HEK293T (cell line): ENCODE measurements at regions not wholly inside any gene's neighbourhood (a gene's known extent, or its start where the extent isn't known, plus 50 kb on each side); places are given as distances from the start of the nearest gene placed in this dataset.

Experiments used
- CTCF ChIA-PET: fragments of 350-600 bp; formaldehyde crosslinking; extraction: SDS; loops from one replicate; lab custom pipeline; 2021; ENCODE audit warnings: antibody characterized with exemption, inconsistent platforms; lab: Yijun Ruan, JAX
- POLR2A ChIA-PET: fragments of 350-600 bp; formaldehyde crosslinking; extraction: SDS; loops from one replicate; lab custom pipeline; 2020; ENCODE audit warnings: antibody characterized with exemption, inconsistent platforms; lab: Yijun Ruan, JAX
- DNase-seq: peaks from one replicate; pipeline ENCODE4 v3.0.0; 2012; ENCODE audit warnings: mixed read lengths; ENCODE audit errors: extremely low spot score
- ARNT ChIP-seq: fragments of 450-650 bp; IDR thresholded peaks from 2 replicates; pipeline ENCODE4 v1.6.1; 2017; ENCODE audit warnings: mild to moderate bottlenecking
- BHLHE40 ChIP-seq: fragments of 450-650 bp; IDR thresholded peaks from 2 replicates; pipeline ENCODE4 v1.6.1; 2016; ENCODE audit warnings: mild to moderate bottlenecking, moderate library complexity, borderline replicate concordance
- CTBP1 ChIP-seq: fragments of 450-650 bp; IDR thresholded peaks from 2 replicates; pipeline ENCODE4 v1.6.1; 2016; ENCODE audit warnings: borderline replicate concordance
- ELF4 ChIP-seq: fragments of 450-650 bp; IDR thresholded peaks from 2 replicates; pipeline ENCODE4 v1.6.1; 2017; ENCODE audit warnings: antibody characterized with exemption
- FOXA1 ChIP-seq: fragments of 450-650 bp; IDR thresholded peaks from 2 replicates; pipeline ENCODE4 v1.6.1; 2016; ENCODE audit warnings: mild to moderate bottlenecking
- FOXK2 ChIP-seq: fragments of 450-650 bp; IDR thresholded peaks from 2 replicates; pipeline ENCODE4 v1.6.1; 2016; ENCODE audit warnings: mild to moderate bottlenecking
- FOXM1 ChIP-seq: fragments of 450-650 bp; IDR thresholded peaks from 2 replicates; pipeline ENCODE4 v1.6.1; 2017; ENCODE audit warnings: mild to moderate bottlenecking, borderline replicate concordance
- HDGF ChIP-seq: fragments of 450-650 bp; IDR thresholded peaks from 2 replicates; pipeline ENCODE4 v1.6.1; 2017; ENCODE audit warnings: antibody characterized with exemption, borderline replicate concordance
- L3MBTL2 ChIP-seq: fragments of 450-650 bp; conservative IDR thresholded peaks from 2 replicates; pipeline ENCODE4 v1.6.1; 2016; ENCODE audit warnings: mild to moderate bottlenecking
- LEF1 ChIP-seq: fragments of 450-650 bp; IDR thresholded peaks from 2 replicates; pipeline ENCODE4 v1.6.1; 2017; ENCODE audit warnings: mild to moderate bottlenecking, borderline replicate concordance
- NFRKB ChIP-seq: fragments of 450-650 bp; IDR thresholded peaks from 2 replicates; pipeline ENCODE4 v1.6.1; 2016; ENCODE audit warnings: mild to moderate bottlenecking, moderate library complexity
- SP1 ChIP-seq: fragments of 450-650 bp; IDR thresholded peaks from 2 replicates; pipeline ENCODE4 v1.6.1; 2017
- SUZ12 ChIP-seq: fragments of 450-650 bp; IDR thresholded peaks from 2 replicates; pipeline ENCODE4 v1.6.1; 2016; ENCODE audit warnings: mild to moderate bottlenecking
- TARDBP ChIP-seq: fragments of 450-650 bp; IDR thresholded peaks from 2 replicates; pipeline ENCODE4 v1.6.1; 2016
- ZNF384 ChIP-seq: fragments of 450-650 bp; IDR thresholded peaks from 2 replicates; pipeline ENCODE4 v1.6.1; 2016
- TF ChIP-seq, protein P1 (sequence below): fragments of 450-650 bp; IDR thresholded peaks from 2 replicates; pipeline ENCODE4 v1.6.1; 2016

GRCh38 chr11:116230438-116230837 lies 542.3 kb downstream of the BUD13 start:
- CTCF ChIA-PET, result no interaction called here
- TF ChIP-seq ELF4 (no peak), SP1 (no peak), FOXK2 (no peak), BHLHE40 (no peak), NFRKB (no peak), L3MBTL2 (no peak), SUZ12 (no peak), ZNF384 (no peak), TARDBP (no peak)
- POLR2A ChIA-PET, result no interaction called here
- DNase-seq, result no peak

GRCh38 chr11:116229236-116229970 lies 543.4 kb downstream of the BUD13 start:
- ChIA-PET POLR2A (no interaction called here), CTCF (interaction anchor here (0.8 to 0.9 kb wide), 2 partner anchors 12 to 14 kb away, joined by 3 read pairs; no protein-coding TSS in a partner anchor)
- no peak for DNase-seq
- TF ChIP-seq SP1 (no peak), LEF1 (no peak), CTBP1 (no peak), SUZ12 (no peak), NFRKB (no peak), ARNT (no peak), TARDBP (no peak), L3MBTL2 (no peak), ZNF384 (no peak)
- TF ChIP-seq, protein P1, sequence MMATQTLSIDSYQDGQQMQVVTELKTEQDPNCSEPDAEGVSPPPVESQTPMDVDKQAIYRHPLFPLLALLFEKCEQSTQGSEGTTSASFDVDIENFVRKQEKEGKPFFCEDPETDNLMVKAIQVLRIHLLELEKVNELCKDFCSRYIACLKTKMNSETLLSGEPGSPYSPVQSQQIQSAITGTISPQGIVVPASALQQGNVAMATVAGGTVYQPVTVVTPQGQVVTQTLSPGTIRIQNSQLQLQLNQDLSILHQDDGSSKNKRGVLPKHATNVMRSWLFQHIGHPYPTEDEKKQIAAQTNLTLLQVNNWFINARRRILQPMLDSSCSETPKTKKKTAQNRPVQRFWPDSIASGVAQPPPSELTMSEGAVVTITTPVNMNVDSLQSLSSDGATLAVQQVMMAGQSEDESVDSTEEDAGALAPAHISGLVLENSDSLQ, result no peak

- no peak for DNase-seq
- ChIA-PET POLR2A (no interaction called here), CTCF (interaction anchor here (0.9 kb wide), 1 partner anchor 9 kb away, joined by 4 read pairs; no protein-coding TSS in a partner anchor)
- TF ChIP-seq ARNT, result no peak
- no peak for TF ChIP-seq SP1
- TF ChIP-seq ELF4, result no peak
- TF ChIP-seq TARDBP, result no peak
- TF ChIP-seq HDGF, result no peak
- no peak for TF ChIP-seq FOXK2
- TF ChIP-seq SUZ12, result no peak
- TF ChIP-seq NFRKB, result no peak
- no peak for TF ChIP-seq FOXA1
- TF ChIP-seq CTBP1, result no peak
- TF ChIP-seq LEF1, result no peak
- TF ChIP-seq ZNF384, result no peak
- TF ChIP-seq BHLHE40, result no peak
- TF ChIP-seq, protein P1, result no peak
- no peak for TF ChIP-seq FOXM1
- TF ChIP-seq L3MBTL2, result no peak
Measured at GRCh38 chr11:116226731-116227130, 546.1 kb downstream of the BUD13 start.

- no peak for TF ChIP-seq ZNF384
- TF ChIP-seq SUZ12, result no peak
- no peak for DNase-seq
- ChIA-PET CTCF (interaction anchor here (0.6 to 0.9 kb wide), 3 partner anchors 10 to 63 kb away, joined by 3 to 4 read pairs (median 4); no protein-coding TSS in a partner anchor), POLR2A (no interaction called here)
Measured at GRCh38 chr11:116225784-116226585, 546.8 kb downstream of the BUD13 start.

DNA sequence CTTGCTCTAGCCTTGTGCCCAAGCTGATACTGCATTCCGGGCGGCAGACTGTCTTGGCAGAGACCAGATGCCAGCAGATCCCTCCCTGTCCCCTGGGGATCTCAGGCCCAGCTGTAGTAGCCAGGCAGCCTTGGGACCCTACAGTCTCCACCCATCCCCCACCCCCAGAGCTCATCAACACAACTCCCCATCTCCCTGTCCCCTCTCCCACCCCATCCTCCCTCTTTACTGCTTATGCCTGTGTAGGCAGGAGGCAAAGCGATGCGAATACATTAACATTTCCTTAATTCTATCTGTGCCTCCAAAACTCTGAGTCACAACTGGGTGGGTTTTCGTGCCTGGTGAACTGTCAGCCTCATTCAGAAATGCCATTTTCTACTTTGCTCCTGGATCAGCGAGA lies 547.6 kb downstream of the BUD13 start:
- CTCF ChIA-PET, result interaction anchor here (2.2 kb wide), 1 partner anchor 10 kb away, joined by 7 read pairs; no protein-coding TSS in a partner anchor
- POLR2A ChIA-PET, result no interaction called here
- no peak for DNase-seq
- no peak for TF ChIP-seq TARDBP
- TF ChIP-seq ARNT, result no peak

- POLR2A ChIA-PET, result no interaction called here
- no peak for TF ChIP-seq CTBP1
- no peak for TF ChIP-seq LEF1
- no peak for TF ChIP-seq BHLHE40
- TF ChIP-seq TARDBP, result no peak
- no peak for TF ChIP-seq HDGF
- TF ChIP-seq FOXM1, result no peak
- no peak for TF ChIP-seq L3MBTL2
- TF ChIP-seq, protein P1, result no peak
- no peak for TF ChIP-seq FOXA1
- no peak for TF ChIP-seq ELF4
- TF ChIP-seq ARNT, result no peak
- no peak for TF ChIP-seq SP1
- no peak for TF ChIP-seq NFRKB
- no peak for TF ChIP-seq ZNF384
- no peak for TF ChIP-seq FOXK2
- no peak for TF ChIP-seq SUZ12
- DNase-seq, result no peak
- CTCF ChIA-PET, result interaction anchor here (0.5 to 2.2 kb wide), 2 partner anchors 10 to 400 kb away, joined by 3 to 7 read pairs; no protein-coding TSS in a partner anchor
Measured at GRCh38 chr11:116224889-116225200, 547.9 kb downstream of the BUD13 start.
